SJCRH30 (cell line): ENCODE measurements at regions not wholly inside any gene's neighbourhood (a gene's known extent, or its start where the extent isn't known, plus 50 kb on each side); places are given as distances from the start of the nearest gene placed in this dataset.
A peak's percentile ranks its signal among the peaks of the same experiment; 100 is the strongest.
"Not testable (repeated sequence)": the region's sequence is repeated elsewhere in the genome, so short reads cannot be mapped to it uniquely, and the experiment has no call there.

Source experiments
- DNase-seq, 2 experiments: peaks; one replicate each; pipeline ENCODE4 v3.0.0-alpha.2; 2015 to 2020
- H3K27ac ChIP-seq: fragments of 250-450 bp; sonication (Bioruptor Pico); 2 replicates; pipeline ENCODE4 v1.5.1; 2020; ENCODE audit warnings: mild to moderate bottlenecking, moderate library complexity
- H3K27me3 ChIP-seq: fragments of 250-450 bp; sonication (Bioruptor Pico); 2 replicates; pipeline ENCODE4 v1.5.1; 2020; ENCODE audit warnings: mild to moderate bottlenecking, moderate library complexity
- H3K36me3 ChIP-seq: fragments of 250-450 bp; sonication (Bioruptor Pico); 2 replicates; pipeline ENCODE4 v1.5.1; 2020; ENCODE audit warnings: mild to moderate bottlenecking, moderate library complexity
- H3K4me1 ChIP-seq: fragments of 250-450 bp; sonication (Bioruptor Pico); 2 replicates; pipeline ENCODE4 v1.5.1; 2020; ENCODE audit warnings: mild to moderate bottlenecking, moderate library complexity
- H3K4me3 ChIP-seq: fragments of 250-450 bp; sonication (Bioruptor Pico); 2 replicates; pipeline ENCODE4 v1.5.1; 2020; ENCODE audit warnings: mild to moderate bottlenecking, moderate library complexity
- H3K9me3 ChIP-seq: fragments of 250-450 bp; sonication (Bioruptor Pico); replicated peaks from 2 replicates; pipeline ENCODE4 v1.5.1; 2020; ENCODE audit warnings: mild to moderate bottlenecking, moderate library complexity

- not testable (repeated sequence) for H3K27me3 ChIP-seq, H3K27ac ChIP-seq, H3K4me3 ChIP-seq, H3K4me1 ChIP-seq, H3K9me3 ChIP-seq, DNase-seq, H3K36me3 ChIP-seq
Measured at GRCh38 chr22:12613907-12614306, 2914.1 kb upstream of the OR11H1 start.

GRCh38 chr22:12626894-12627293 is 2901.1 kb upstream of the OR11H1 start:
- H3K27me3 ChIP-seq, H3K27ac ChIP-seq, H3K36me3 ChIP-seq, H3K4me3 ChIP-seq, H3K9me3 ChIP-seq, DNase-seq, H3K4me1 ChIP-seq: not testable (repeated sequence)

- H3K27ac ChIP-seq, H3K4me1 ChIP-seq, H3K36me3 ChIP-seq, DNase-seq, H3K4me3 ChIP-seq, H3K27me3 ChIP-seq, H3K9me3 ChIP-seq: not testable (repeated sequence)
Measured at GRCh38 chr22:12629815-12630214, 2898.2 kb upstream of the OR11H1 start.

- peak; percentile 29 to 38 for DNase-seq
- not testable (repeated sequence) for H3K27me3 ChIP-seq, H3K27ac ChIP-seq, H3K4me3 ChIP-seq, H3K4me1 ChIP-seq, H3K36me3 ChIP-seq, H3K9me3 ChIP-seq
Measured at GRCh38 chr22:12630965-12631364, 2897.0 kb upstream of the OR11H1 start.

- not testable (repeated sequence) for H3K4me3 ChIP-seq, H3K9me3 ChIP-seq, H3K27ac ChIP-seq, H3K27me3 ChIP-seq, H3K36me3 ChIP-seq, DNase-seq, H3K4me1 ChIP-seq
Measured at GRCh38 chr22:12637566-12638166, 2890.3 kb upstream of the OR11H1 start.

GRCh38 chr22:12638319-12638718 is 2889.7 kb upstream of the OR11H1 start:
- not testable (repeated sequence) for DNase-seq, H3K9me3 ChIP-seq, H3K4me1 ChIP-seq, H3K4me3 ChIP-seq, H3K27me3 ChIP-seq, H3K36me3 ChIP-seq, H3K27ac ChIP-seq
